NCI-H2029 (cell line): ENCODE measurements at regions not wholly inside any gene's neighbourhood (a gene's known extent, or its start where the extent isn't known, plus 50 kb on each side); places are given as distances from the start of the nearest gene placed in this dataset.

Source experiments
- DNase-seq: peaks from one replicate; lab custom pipeline; 2025; lab: John Stamatoyannopoulos, UW

- DNase-seq: no peak
Observed at GRCh38 chr7:25911738-25912607, 240.0 kb upstream of the NFE2L3 start.

GRCh38 chr7:25913598-25914224 is 238.3 kb upstream of the NFE2L3 start:
- DNase-seq: no peak

- DNase-seq: no peak
Observed at GRCh38 chr7:25918731-25919130, 233.3 kb upstream of the NFE2L3 start.

DNA sequence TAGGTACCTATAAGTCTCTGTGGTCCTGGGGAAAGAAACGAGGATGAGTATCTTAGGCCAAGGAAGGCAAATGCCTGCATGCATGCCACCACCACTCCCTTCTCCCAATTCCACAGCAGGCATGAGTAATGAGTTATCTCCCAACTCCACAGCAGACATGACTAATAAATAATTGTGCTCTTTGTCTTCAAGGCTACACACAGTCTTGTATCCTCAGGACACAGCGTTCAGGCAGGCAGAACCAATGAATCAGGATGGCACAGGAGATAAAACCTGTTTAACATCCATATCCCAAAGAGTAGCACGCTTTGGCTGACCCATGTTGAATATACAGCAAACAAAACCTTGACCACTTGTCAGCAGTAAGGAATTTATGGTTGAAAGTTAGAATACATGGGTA is 229.7 kb upstream of the NFE2L3 start:
- no peak for DNase-seq

- DNase-seq: no peak
Observed at GRCh38 chr7:25923741-25924460, 228.1 kb upstream of the NFE2L3 start.

- no peak for DNase-seq
Observed at GRCh38 chr7:25926009-25926408, 226.0 kb upstream of the NFE2L3 start.

- no peak for DNase-seq
Observed at GRCh38 chr7:25926451-25926850, 225.5 kb upstream of the NFE2L3 start.

- no peak for DNase-seq
Observed at GRCh38 chr7:25926891-25927625, 224.9 kb upstream of the NFE2L3 start.

GRCh38 chr7:25927626-25927978 is 224.4 kb upstream of the NFE2L3 start:
- no peak for DNase-seq

DNA sequence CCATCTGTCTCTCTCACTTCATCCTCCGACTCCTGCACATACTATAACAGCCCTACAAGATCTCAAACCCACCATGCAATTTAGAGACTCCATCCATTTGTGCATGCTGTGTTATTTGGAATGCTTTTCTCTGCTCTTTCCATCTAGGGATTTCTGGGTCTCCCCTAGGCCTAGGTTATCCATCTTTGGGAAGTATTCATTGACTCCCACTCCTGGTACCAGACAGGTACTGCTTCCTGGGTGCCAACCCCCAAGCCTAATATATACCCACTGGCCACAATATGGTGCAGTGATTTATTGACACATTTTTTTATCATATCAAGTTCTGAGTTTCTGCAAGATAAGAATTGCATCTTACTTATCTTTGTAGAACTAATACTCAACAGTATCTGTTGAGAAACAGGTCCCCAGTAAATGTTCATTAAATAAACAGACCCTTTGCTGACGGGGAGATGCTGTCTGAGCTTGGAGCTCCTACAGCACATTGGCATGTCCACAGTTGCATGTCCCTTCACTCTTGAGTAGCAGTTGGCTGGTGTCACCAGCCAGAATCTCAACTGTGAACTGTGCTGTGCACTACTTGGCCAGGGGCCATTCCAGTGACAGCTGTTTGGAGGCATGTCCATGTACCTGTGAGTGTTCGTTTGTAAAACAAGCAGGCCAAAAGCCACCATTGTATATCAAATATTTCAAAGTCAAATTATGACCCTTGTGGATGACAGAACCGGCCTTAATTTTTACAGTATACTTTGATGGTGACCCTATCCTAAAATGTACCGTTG is 223.3 kb upstream of the NFE2L3 start:
- no peak for DNase-seq

GRCh38 chr7:25929448-25929847 is 222.6 kb upstream of the NFE2L3 start:
- no peak for DNase-seq

GRCh38 chr7:25930492-25931048 is 221.4 kb upstream of the NFE2L3 start:
- DNase-seq: no peak

DNA sequence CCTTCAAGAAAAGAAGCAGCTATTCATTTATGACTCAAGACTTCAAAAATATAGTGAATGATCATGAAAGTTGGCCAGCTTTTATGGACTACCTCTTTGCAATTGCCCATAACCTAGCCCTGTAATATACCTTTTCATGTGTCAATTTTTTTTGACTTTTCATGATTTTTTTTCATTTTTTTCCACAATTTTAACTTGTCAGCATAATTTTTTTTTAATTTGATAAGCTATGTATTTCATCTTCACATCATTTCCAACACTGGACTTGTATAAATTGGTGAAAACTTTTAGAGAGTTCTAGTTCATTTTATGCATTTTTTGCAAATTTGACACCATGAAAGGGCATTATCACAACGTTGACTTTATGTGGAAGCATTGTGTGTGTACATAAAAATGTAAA is 220.8 kb upstream of the NFE2L3 start:
- DNase-seq: no peak

- DNase-seq: no peak
Observed at GRCh38 chr7:25933921-25934320, 218.1 kb upstream of the NFE2L3 start.

DNA sequence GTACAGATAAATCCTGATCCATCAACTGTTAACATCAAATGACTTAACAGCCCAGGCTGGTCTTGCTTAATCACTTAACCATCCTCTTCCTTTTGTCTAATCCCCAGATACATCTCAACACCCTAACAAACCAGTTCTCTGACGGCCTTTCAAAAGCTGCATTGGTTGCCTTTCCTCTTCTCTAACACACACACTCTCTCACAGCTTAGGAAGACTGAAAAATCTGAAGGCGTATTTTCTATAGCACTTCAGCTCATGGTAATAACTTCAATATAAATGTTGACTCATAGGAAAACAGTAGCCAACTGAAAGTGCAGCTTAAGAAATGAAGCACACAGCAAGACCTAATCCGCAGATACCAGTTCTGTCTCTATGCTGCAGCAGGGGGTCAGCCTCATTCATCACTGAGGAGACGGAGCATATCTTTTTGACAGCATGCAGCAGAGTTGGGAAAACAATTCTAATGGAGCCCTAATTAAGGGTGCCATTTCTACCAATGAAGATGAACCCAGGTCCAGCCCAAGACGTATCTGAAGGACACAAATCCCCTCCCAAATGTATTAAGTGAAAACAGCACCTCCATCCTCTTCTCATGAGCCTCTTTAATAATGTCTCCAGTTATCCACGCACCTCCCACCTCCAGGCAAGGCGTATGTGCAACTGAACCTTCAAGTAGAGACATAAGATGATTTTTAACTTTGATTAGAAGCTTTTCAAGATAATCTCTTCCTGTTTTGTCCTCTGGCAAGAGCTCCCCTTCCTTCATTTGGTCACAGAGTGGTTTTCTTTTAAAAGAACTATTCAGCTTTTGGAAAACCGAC is 211.7 kb upstream of the NFE2L3 start:
- DNase-seq: no peak

- peak; percentile 19 for DNase-seq
Observed at GRCh38 chr7:25944777-25945515, 207.1 kb upstream of the NFE2L3 start.

DNA sequence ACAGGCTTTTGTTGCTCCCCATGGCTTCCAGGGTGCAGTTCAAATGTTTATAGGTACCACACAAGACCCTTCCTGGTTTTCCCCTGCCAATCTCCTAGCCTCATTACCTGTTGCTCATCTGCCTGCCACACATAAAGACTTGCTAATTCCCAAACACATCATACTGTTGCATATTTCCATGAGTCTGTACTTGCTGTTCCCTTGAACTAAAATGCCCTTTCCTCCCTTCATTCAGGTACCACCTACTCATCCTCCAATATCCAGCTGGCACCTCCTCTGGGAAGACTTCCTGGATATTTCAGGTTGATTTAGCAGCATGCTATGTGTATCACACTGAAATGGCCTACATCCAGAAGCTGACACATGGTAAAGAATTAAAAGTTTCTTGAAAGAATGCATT is 206.4 kb upstream of the NFE2L3 start:
- DNase-seq: no peak

DNA sequence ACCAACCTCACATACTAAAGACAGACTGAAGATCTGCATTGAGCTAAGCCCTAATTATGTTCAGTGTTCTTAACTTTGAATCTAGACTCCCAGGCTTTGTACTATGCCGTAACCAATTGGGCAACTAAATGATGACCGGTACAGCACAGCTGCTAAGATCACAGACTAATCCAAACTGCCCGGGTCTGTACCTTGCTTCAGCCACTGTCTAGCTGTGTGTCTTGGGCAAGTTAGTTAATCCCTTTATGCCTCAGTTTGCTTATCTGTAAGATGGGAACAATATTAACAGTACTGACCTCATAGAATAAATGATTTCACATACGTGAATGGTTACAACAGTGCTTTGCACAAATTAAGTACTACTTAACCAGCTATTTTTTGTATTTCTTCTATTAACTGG is 205.8 kb upstream of the NFE2L3 start:
- DNase-seq: no peak

- no peak for DNase-seq
Observed at GRCh38 chr7:25947669-25948516, 204.1 kb upstream of the NFE2L3 start.
